GM21360 (cell line): ENCODE measurements at regions not wholly inside any gene's neighbourhood (a gene's known extent, or its start where the extent isn't known, plus 50 kb on each side); places are given as distances from the start of the nearest gene placed in this dataset.

Source experiments
- ATAC-seq: cut with Tn5 transposase; IDR thresholded peaks from one replicate; pipeline ENCODE4 v1.9.1; 2021; ENCODE audit warnings: mild to moderate bottlenecking, moderate library complexity; ENCODE audit not compliant: unreplicated experiment

DNA sequence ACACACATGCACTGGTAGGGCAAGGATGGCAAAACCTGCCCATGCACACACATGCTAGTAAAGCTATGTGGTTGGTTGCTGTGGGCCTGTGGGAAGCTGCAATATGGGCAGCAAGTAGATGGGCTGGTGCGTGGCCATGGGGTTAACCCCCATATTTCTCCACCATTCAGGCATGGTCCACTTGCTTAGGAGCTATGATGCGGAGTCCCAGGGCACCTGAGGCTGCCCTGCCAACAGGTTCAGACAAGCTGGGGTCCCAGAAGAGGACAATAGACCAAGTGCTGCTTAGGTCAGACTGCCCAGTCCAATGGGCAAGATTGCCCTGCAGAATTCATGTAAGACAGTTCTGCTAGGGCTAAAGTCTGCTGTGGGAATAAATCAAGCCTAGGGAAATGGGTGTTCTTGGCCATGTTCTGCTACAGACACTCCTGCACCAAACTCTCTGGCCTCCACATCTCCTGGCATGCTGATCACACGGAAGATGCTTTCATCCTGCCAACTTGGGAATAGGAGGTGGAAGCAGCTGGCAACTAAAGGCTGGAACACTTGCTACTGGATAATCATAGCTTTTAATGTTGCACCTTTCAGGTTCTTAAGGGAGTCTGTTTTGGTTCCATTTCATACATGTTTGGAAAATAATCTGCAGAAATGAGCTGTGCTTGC lies 646.3 kb upstream of the SLITRK1 start:
- ATAC-seq = no peak

DNA sequence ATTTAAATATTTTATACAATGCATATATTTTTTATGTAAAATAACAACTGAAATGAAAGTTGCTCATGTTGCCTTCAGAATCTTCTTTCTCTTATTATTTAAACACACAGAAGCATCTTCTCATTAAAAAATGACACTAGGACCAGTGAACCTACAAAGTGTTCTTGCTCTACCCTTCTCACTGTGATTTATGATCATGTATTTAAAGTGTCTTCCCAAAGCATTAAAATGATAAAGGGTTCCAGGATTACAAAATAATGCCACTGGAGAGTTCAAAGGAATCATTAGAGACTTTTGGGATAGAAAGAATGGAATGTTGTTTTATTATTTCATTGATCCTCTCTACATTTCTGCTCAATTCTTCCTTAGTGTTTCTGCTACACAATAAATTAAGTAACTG lies 643.6 kb upstream of the SLITRK1 start:
- no peak for ATAC-seq

DNA sequence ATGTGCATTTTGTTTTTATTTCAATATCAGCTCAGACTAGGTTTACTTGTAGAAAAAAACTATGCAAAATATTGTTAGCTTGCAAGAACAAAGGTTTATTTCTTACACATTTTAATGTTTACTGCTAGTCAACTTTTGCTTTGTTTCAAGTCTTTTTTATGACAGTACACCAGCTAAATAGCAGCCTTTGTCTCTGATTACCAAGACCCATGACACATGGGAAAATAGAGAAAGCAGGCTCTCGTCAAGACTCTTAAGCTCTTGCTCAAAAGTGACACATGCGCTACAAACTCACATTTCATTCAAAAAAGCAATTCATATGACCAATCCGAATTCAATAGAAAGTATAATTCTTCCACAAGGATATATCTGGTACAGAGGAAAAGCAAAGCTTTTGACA lies 642.3 kb upstream of the SLITRK1 start:
- ATAC-seq = no peak

DNA sequence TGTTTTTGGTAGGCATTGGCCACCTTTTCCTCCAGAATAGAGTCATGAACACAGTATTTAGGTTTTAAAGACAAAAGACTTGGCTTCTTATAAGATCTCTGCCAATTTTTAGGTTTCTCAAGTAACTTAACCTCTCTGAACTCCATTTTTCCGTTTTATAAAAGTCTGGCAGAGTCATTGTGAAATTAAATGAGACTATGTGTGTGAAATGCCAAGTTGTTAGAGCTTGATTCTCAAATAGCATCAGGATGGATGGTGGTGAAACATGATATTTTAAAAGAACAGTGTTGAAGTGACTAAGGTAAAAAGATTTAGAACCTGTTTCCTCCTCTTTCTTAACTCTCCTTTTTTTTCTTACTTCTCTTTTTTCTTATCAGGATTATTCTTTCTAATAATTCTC lies 617.7 kb upstream of the SLITRK1 start:
- ATAC-seq = no peak

DNA sequence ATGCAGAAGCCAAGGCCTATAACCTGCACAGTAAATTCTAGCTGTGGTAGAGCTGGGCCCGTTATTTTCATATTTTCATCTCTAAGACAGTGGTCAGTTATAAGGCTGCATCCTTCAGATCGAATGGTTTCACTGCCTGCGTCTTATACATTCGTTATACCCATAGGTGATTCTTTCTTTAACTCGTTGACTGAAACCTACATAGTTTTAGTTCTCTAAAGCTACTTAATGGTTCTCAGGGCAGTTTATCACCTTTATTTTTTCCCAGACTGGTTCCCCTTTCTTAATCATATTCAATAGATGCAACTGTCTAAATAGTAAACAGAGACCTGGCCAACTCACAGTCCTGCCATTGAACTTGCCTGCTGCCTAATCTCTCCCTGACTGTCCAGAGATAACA lies 615.3 kb upstream of the SLITRK1 start:
- ATAC-seq = no peak

DNA sequence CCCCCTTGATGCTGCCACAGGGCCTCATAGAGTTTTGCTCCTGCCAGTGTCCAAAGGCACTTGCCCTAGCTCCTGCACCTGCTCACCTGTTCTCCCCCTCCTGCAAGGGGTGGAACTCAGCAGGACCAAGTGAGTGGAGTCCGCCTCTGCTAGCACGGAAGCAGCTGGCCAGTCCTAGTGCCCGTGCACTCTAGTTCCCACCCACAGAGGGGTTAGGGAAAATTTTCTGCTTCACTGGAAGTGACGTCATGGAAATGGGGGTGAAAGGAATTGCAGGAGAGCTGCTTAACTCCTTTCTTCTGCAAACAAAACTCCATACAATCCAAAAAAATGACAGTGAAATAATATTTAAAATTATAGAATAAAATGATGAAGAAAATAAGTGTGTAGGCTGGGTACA lies 609.7 kb upstream of the SLITRK1 start:
- ATAC-seq = no peak

DNA sequence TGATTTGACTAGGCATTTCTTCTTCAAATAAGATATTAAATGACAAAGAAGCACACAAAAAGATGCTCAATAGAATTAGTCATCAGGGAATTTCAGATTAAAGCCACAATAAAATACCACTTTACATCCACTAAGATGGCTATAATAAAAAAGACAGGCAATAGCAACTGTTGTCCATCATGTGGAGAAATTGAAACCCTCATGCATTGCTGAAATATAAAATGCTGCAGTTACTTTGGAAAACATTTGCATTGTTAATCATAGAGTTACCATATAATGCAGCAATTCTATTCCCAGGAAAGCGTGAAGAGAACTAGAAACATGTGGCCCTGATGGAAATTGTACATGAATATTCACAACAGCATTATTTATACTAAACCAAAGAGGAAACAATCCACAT lies 605.5 kb upstream of the SLITRK1 start:
- ATAC-seq = no peak

DNA sequence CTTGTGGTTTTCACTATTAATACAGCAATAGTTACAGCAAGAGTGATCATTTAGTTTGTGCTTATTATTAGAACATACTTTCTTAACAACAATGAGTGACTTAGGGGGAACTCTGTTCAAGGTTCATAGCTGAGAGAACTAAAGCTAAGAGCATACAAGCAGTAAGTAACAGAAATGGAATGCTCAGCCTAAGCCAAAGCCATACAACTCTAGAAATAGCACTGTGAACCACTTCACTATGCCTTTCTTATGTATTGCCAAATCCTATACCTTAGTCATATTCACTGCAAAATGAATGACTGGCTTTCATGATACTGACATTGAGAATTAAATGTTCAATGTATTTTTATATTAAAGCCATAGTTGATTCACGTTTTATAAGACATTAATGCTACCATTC lies 599.7 kb upstream of the SLITRK1 start:
- no peak for ATAC-seq

DNA sequence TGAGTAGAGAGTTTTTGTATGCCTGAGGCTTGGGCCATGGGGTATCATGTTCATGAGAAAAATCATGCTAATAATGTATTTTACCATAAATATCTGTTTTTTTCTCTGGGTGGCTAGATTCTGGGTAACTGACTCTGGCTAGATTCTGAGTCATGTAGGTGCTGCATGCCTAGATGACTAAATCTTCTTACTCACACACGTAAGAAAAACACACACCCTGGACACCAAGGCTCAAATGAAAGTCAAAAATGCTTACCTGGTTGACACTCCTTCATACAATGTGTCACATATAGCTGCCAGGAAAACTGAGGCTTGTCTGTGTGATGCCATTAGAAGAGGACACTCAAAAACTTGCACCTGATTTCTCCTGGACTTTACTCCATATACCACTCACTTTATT lies 597.4 kb upstream of the SLITRK1 start:
- ATAC-seq = no peak

DNA sequence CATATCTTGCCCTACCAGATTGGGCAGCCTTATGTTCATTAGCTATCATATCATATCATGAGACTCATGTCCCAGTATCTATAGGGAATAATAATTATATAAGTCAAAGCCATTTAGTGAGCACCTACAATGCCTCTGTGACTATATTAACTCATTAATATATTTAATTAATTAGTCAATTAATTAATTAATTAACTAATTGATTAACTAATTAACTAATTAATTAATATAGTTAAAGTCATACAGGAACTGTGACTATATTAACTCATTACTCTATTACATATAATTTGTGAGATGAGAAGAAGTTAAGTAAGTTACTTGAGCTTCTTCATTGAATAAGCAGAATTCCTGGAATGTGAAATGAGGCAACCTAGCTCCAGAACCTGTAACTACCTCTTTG lies 588.3 kb upstream of the SLITRK1 start:
- no peak for ATAC-seq

DNA sequence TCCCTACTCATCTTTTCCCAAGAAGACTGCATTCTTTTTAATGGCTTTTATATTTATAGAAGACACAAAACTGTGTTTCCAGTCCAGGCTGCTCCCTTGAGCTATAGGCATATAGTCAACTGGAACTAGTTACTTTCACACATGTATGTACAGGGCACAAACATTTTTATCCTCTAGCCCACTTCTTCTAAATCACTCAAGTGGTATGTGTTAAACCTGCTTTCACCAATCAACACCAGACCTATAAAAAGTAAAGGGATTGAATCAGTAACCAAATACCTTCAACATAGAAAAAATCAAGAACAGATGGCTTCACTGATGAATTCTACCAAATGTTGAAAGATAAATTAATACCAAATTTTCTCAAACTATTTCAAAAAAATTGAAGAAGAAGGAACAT lies 584.2 kb upstream of the SLITRK1 start:
- no peak for ATAC-seq

DNA sequence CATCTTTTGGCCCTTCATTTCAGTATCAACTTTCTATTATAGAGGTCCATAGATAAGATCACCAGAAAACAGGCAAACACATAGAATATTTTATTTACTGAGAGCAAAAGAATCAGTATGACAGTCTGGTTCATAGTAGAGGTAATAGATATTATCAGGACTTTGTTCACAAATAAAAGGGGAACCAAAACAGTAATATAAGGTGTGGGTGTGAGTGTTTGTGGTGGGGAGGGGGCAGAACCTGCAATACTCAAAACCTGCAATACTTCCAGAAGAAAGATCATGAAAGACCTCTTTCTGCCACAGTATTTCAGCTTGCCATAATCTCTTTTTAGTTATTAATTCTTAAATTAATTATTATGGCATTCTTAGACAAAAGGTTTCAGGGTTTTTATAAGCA lies 578.7 kb upstream of the SLITRK1 start:
- ATAC-seq = no peak

DNA sequence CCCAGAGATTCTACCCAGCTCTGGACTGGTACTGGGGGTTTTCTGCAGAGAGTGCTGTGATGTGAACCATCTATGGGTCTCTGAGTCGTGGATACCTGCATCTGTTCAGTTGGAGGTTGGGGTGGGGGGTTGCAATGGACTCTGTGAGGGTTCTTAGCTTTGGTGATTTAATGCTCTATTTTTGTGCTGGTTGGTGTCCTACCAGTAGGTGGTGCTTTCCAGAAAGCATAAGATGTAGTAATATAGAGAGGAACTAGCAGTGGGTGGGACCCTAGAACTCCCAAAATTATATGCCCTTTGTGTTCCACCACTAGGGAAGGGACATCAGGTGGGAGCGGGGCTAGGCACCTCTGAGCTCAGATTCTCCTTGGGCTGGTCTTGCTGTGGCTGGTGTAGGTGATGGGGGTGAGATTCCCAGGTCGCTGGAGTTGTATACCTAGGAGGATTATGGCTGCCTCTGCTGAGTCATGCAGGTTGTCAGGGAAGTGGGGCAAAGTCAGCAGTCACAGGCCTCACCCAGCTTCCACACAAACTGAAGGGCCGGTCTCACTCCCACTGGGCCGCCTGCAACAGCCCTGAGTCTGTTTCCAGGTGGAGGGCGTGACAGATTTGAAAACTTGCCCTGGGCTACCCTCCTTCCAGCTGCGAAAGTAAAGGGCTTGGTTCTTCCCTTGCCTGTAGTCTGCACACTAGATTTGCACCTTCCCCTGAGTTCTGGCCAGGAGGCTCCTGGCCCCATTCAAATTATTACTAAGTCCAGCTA lies 573.0 kb upstream of the SLITRK1 start:
- ATAC-seq = no peak

DNA sequence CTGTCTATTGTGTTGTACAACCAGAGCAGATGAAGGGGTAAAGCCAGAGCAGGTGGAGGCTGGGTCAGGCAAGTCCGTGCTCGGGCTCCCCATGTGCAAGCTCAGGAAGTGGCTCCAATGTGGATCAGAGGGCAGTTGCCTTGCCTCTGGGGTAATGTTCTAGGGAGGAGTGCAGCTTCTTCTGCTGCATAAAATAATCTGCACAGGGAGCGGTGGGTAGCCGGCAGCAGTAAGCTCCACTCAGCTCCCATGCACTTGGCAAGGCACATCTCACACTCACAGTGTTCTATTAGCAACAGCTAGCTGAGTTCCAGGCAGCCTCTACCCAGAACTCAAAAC lies 565.3 kb upstream of the SLITRK1 start:
- ATAC-seq = no peak

DNA sequence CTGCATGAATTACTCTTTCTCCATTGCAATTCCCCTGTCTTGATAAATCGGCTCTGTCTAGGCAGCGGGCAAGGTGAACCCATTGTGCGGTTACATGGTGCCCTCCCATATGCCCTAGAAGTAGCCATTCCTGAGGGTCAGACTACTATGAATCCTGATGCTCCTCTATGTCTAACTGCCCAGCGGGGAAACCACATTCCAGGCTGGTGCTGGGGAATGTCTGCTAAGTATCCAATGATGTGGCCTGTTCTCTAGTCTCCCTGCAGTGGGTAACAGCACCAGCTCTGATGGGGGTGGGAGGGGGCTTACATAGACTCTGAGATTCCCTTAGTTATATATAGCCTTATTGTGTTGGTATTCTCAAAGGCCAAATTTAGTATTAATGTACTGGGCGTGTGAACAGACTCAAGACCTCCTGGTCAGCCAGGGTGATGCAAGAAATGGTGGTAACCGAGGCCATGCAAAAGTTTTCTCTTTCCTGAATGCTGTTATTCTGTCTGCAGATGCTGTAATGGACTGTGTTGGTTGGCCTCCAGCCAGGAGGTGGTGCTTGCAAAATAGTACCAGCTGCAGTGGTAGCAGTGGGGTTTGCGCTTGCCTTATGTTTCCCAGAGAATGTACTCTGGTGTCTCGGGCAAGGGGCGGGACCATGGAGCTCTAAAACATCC lies 564.8 kb upstream of the SLITRK1 start:
- ATAC-seq = no peak

DNA sequence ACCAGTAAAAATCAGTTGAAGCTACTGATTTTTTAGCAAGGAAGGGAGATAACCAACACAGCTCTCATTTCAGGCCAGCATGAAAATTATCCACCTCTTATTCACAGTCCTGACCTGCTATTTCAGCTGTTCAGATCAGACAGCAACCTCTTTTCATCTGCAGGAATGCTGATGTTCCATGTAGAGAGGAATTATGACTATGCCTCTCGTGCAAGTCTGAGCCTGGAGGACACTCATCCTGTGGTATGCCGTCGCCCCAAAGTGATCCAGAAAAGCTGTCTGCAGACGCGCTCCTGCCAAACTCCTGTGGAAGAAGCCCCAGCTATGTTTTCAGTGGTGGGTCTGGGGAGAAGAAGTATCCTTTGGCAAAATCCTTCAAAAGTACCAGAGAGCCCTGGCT lies 563.5 kb upstream of the SLITRK1 start:
- no peak for ATAC-seq

DNA sequence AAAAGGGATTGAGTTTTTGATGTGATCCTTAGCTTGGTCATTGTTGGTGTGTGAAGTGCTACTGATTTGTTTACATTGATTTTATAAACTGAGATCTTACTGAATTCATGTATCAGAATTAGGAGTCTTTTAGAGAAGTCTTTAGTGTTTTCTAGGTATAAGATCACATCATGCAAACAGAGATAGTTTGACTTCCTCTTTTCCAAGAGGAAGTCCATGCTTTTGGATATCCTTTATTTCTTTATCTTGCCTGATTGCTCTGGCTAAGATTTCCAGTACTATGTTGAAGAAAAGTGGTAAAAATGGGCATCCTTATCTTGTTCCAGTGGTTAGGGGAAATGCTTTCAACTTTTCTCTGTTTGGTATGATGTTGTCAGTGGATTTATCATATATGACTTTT lies 561.2 kb upstream of the SLITRK1 start:
- no peak for ATAC-seq

DNA sequence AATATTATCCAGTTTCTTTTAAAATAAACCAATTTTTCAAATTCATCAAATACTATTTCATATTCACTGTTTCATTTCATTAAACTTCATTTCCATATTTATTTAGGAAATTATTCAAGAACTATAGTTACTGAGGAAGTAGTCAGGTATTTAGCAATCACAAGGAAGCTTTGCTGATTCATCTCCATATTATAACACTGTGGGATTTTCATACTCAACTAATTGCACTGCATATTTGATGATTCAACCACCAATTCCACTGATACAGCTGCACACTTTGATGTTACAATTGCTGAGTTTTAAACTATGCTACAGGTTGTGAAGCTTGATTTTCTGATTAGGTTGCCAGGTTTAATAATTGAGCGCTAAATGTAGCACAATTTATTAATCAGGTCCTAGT lies 556.8 kb upstream of the SLITRK1 start:
- no peak for ATAC-seq

DNA sequence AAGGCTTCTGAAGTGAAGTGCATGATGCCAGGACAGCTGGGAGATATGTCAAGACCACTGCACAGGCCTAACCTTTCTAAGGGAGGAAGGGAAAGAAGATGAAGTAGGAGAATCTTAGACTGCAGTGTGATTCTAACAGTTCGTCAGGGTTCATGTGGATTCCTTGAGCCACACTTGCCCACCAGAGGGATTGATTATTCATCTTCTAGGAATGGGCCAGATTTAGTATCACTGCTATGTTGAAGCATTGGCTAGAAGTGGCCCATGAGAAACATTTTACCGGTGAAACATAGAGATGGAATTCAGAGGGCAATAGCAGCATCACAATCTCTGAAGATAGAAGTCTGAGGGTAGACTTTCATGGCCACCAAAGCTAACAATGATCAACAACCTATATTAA lies 550.8 kb upstream of the SLITRK1 start:
- ATAC-seq = no peak

DNA sequence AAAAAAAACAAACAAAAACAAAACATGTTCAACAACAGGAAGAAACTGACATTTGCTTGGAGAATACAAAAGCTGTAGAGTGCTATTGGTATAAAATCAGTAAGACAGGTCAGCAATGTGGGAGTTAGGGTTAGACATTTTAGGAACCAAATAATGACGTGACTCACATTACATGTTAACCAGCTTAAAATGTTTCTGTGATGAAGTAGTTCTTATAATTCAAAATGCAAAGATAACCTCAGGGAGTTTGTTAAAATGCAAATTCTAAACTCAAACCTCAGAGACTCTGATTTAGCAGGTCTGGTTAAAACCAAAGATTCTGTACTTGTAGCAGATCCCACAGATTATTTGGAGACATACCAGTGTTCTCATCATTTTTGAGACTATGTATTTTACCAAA lies 549.4 kb upstream of the SLITRK1 start:
- ATAC-seq = no peak

DNA sequence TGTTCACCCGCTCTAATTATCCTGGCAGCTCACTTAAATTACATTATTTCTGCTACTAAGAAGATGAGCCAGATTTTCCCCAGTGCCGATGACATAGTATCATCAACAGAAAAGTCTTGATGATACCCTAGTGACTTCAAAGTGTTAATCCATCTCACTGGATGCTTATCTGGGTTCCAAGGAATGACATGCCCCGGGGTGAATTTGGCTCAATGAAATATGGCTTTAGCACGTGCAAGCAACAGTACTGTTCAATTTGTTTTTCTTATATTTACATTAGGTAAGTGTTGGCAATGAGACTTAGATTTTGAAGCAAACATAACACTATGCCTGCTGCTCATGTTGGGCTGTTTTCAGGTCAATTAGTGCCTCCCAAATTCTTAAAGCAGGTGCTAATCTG lies 548.2 kb upstream of the SLITRK1 start:
- ATAC-seq = no peak

DNA sequence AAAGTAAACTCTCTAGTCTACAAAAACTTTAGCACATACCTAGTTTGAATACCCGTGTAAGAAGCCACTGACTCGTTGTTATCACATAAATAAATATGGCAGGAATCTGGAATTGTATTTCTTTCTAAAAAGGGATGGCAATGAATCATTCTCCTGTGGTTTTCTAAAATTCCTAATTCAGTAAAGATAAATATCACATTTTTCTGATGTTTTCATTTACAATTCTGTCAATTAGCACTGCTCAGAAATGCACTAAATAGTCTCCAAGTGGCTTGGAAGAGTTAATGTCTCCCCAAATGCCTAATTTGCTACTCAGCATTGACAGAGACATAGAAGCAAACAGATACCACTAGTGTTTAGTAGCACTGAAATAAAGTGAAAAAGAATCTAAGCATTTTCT lies 547.7 kb upstream of the SLITRK1 start:
- no peak for ATAC-seq
